ENCODE measurements at regions not wholly inside any gene's neighbourhood (a gene's known extent, or its start where the extent isn't known, plus 50 kb on each side); places are given as distances from the start of the nearest gene placed in this dataset.

- TF ChIP-seq, protein P1, sequence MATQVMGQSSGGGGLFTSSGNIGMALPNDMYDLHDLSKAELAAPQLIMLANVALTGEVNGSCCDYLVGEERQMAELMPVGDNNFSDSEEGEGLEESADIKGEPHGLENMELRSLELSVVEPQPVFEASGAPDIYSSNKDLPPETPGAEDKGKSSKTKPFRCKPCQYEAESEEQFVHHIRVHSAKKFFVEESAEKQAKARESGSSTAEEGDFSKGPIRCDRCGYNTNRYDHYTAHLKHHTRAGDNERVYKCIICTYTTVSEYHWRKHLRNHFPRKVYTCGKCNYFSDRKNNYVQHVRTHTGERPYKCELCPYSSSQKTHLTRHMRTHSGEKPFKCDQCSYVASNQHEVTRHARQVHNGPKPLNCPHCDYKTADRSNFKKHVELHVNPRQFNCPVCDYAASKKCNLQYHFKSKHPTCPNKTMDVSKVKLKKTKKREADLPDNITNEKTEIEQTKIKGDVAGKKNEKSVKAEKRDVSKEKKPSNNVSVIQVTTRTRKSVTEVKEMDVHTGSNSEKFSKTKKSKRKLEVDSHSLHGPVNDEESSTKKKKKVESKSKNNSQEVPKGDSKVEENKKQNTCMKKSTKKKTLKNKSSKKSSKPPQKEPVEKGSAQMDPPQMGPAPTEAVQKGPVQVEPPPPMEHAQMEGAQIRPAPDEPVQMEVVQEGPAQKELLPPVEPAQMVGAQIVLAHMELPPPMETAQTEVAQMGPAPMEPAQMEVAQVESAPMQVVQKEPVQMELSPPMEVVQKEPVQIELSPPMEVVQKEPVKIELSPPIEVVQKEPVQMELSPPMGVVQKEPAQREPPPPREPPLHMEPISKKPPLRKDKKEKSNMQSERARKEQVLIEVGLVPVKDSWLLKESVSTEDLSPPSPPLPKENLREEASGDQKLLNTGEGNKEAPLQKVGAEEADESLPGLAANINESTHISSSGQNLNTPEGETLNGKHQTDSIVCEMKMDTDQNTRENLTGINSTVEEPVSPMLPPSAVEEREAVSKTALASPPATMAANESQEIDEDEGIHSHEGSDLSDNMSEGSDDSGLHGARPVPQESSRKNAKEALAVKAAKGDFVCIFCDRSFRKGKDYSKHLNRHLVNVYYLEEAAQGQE (IDR thresholded peaks at IDR 0.05; ENCODE audit: insufficient read depth in 1 of 2, low read depth in 2 of 2, low read length in 1 of 2) = no peak
- TF ChIP-seq, protein P2, sequence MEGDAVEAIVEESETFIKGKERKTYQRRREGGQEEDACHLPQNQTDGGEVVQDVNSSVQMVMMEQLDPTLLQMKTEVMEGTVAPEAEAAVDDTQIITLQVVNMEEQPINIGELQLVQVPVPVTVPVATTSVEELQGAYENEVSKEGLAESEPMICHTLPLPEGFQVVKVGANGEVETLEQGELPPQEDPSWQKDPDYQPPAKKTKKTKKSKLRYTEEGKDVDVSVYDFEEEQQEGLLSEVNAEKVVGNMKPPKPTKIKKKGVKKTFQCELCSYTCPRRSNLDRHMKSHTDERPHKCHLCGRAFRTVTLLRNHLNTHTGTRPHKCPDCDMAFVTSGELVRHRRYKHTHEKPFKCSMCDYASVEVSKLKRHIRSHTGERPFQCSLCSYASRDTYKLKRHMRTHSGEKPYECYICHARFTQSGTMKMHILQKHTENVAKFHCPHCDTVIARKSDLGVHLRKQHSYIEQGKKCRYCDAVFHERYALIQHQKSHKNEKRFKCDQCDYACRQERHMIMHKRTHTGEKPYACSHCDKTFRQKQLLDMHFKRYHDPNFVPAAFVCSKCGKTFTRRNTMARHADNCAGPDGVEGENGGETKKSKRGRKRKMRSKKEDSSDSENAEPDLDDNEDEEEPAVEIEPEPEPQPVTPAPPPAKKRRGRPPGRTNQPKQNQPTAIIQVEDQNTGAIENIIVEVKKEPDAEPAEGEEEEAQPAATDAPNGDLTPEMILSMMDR (IDR thresholded peaks at IDR 0.05) = no peak
- TF ChIP-seq TCF7L2 (IDR thresholded peaks at IDR 0.05; ENCODE audit: low read depth, low read length) = no peak
Observed at GRCh38 chr2:160838147-160838546, 322.1 kb upstream of the TANK start.

All from Panc1 (cell line).